ENCODE measurements at regions not wholly inside any gene's neighbourhood (a gene's known extent, or its start where the extent isn't known, plus 50 kb on each side); places are given as distances from the start of the nearest gene placed in this dataset.
A peak's percentile ranks its signal among the peaks of the same experiment; 100 is the strongest.

- no peak for ATAC-seq
- intact Hi-C loops (cut with DNase I), result no loop called here
Measured at GRCh38 chr14:25406818-25407217, 356.9 kb upstream of the STXBP6 start.

GRCh38 chr14:25400607-25401206 lies 350.8 kb upstream of the STXBP6 start:
- no peaks in the 10 kb centered on the region for H3K27me3 ChIP-seq (ENCODE audit: low read depth)
- no peak for DNase-seq
- no peaks in the 10 kb centered on the region for H3K36me3 ChIP-seq
- intact Hi-C loops (cut with DNase I), result no loop called here
- TF ChIP-seq CTCF (IDR thresholded peaks at IDR 0.05), result peak; percentile 78
- no peaks in the 10 kb centered on the region for H3K9me3 ChIP-seq
- H3K27ac ChIP-seq, result no peak overlapping the region
- H3K4me1 ChIP-seq, result no peaks in the 10 kb centered on the region
- ATAC-seq, result peak; percentile 44 to 60
- H3K4me3 ChIP-seq, result no peak overlapping the region

More at GRCh38 chr14:25406818-25407217, 356.9 kb upstream of the STXBP6 start:
- H3K27me3 ChIP-seq (ENCODE audit: low read depth), result no peaks in the 10 kb centered on the region
- DNase-seq, result no peak
- no peak overlapping the region for H3K27ac ChIP-seq
- H3K9me3 ChIP-seq, result no peaks in the 10 kb centered on the region
- H3K4me3 ChIP-seq, result no peak overlapping the region
- peak; percentile 35 for TF ChIP-seq CTCF (IDR thresholded peaks at IDR 0.05)
- H3K36me3 ChIP-seq, result no peaks in the 10 kb centered on the region
- H3K4me1 ChIP-seq, result no peaks in the 10 kb centered on the region

GRCh38 chr14:25396128-25396527 lies 346.2 kb upstream of the STXBP6 start:
- no peak overlapping the region for H3K27ac ChIP-seq
- no peak overlapping the region for H3K4me3 ChIP-seq
- no peak for TF ChIP-seq CTCF (IDR thresholded peaks at IDR 0.05)
- H3K27me3 ChIP-seq (ENCODE audit: low read depth), result no peaks in the 10 kb centered on the region
- H3K9me3 ChIP-seq, result no peaks in the 10 kb centered on the region
- DNase-seq (no peak), ATAC-seq (no peak)
- no peaks in the 10 kb centered on the region for H3K4me1 ChIP-seq
- intact Hi-C loops (cut with DNase I), result no loop called here
- H3K36me3 ChIP-seq, result no peaks in the 10 kb centered on the region

GRCh38 chr14:25394791-25395391 lies 344.9 kb upstream of the STXBP6 start:
- no peak for DNase-seq

GRCh38 chr14:25394356-25394755 lies 344.4 kb upstream of the STXBP6 start:
- no peak for TF ChIP-seq CTCF (IDR thresholded peaks at IDR 0.05)
- Histone ChIP-seq H3K9me3 (no peaks in the 10 kb centered on the region), H3K27me3 (ENCODE audit: low read depth) (no peaks in the 10 kb centered on the region), H3K4me3 (no peak overlapping the region), H3K36me3 (no peaks in the 10 kb centered on the region), H3K27ac (no peak overlapping the region), H3K4me1 (no peaks in the 10 kb centered on the region)
- intact Hi-C loops (cut with DNase I), result no loop called here
- ATAC-seq, result no peak
- no peak for DNase-seq

More at GRCh38 chr14:25394791-25395391, 344.9 kb upstream of the STXBP6 start:
- no peaks in the 10 kb centered on the region for H3K27me3 ChIP-seq (ENCODE audit: low read depth)
- H3K9me3 ChIP-seq, result no peaks in the 10 kb centered on the region
- intact Hi-C loops (cut with DNase I), result no loop called here
- H3K4me1 ChIP-seq, result no peaks in the 10 kb centered on the region
- ATAC-seq, result no peak
- H3K27ac ChIP-seq, result no peak overlapping the region
- H3K36me3 ChIP-seq, result no peaks in the 10 kb centered on the region
- no peak overlapping the region for H3K4me3 ChIP-seq
- TF ChIP-seq CTCF (IDR thresholded peaks at IDR 0.05), result no peak
